HG02571 (cell line): ENCODE measurements at regions not wholly inside any gene's neighbourhood (a gene's known extent, or its start where the extent isn't known, plus 50 kb on each side); places are given as distances from the start of the nearest gene placed in this dataset.
A peak's percentile ranks its signal among the peaks of the same experiment; 100 is the strongest.
"Not testable (repeated sequence)": the region's sequence is repeated elsewhere in the genome, so short reads cannot be mapped to it uniquely, and the experiment has no call there.

Source experiments
- ATAC-seq: cut with Tn5 transposase; IDR thresholded peaks from one replicate; pipeline ENCODE4 v1.9.1; 2021; ENCODE audit warnings: mild to moderate bottlenecking, moderate library complexity; ENCODE audit not compliant: unreplicated experiment

GRCh38 chr3:71994906-71995305 lies 210.0 kb upstream of the PROK2 start:
- no peak for ATAC-seq

GRCh38 chr3:71994203-71994602 lies 209.3 kb upstream of the PROK2 start:
- ATAC-seq = no peak

- ATAC-seq = no peak
Observed at GRCh38 chr3:71991681-71992080, 206.7 kb upstream of the PROK2 start.

GRCh38 chr3:71991046-71991445 lies 206.1 kb upstream of the PROK2 start:
- ATAC-seq = no peak

- no peak for ATAC-seq
Observed at GRCh38 chr3:71990545-71990944, 205.6 kb upstream of the PROK2 start.

GRCh38 chr3:71989165-71989564 lies 204.2 kb upstream of the PROK2 start:
- ATAC-seq = no peak

- no peak for ATAC-seq
Observed at GRCh38 chr3:71987828-71988227, 202.9 kb upstream of the PROK2 start.

- no peak for ATAC-seq
Observed at GRCh38 chr3:71987089-71987735, 202.3 kb upstream of the PROK2 start.

GRCh38 chr3:71986606-71987005 lies 201.7 kb upstream of the PROK2 start:
- no peak for ATAC-seq

- peak; percentile 90 for ATAC-seq
Observed at GRCh38 chr3:71984843-71985613, 200.1 kb upstream of the PROK2 start.

GRCh38 chr3:71983694-71984093 lies 198.7 kb upstream of the PROK2 start:
- ATAC-seq = no peak

GRCh38 chr3:71982506-71983258 lies 197.7 kb upstream of the PROK2 start:
- ATAC-seq = not testable (repeated sequence)

GRCh38 chr3:71979175-71979574 lies 194.2 kb upstream of the PROK2 start:
- no peak for ATAC-seq

- ATAC-seq = peak; percentile 75
Observed at GRCh38 chr3:71978150-71978721, 193.3 kb upstream of the PROK2 start.

GRCh38 chr3:71977525-71977924 lies 192.6 kb upstream of the PROK2 start:
- ATAC-seq = no peak

GRCh38 chr3:71975573-71975972 lies 190.6 kb upstream of the PROK2 start:
- ATAC-seq = no peak

- ATAC-seq = no peak
Observed at GRCh38 chr3:71974786-71975185, 189.8 kb upstream of the PROK2 start.

- ATAC-seq = no peak
Observed at GRCh38 chr3:71973274-71974030, 188.5 kb upstream of the PROK2 start.

GRCh38 chr3:71972031-71972430 lies 187.1 kb upstream of the PROK2 start:
- ATAC-seq = no peak

GRCh38 chr3:71968544-71968943 lies 183.6 kb upstream of the PROK2 start:
- no peak for ATAC-seq

GRCh38 chr3:71966185-71966584 lies 181.2 kb upstream of the PROK2 start:
- ATAC-seq = no peak
